ENCODE measurements at regions not wholly inside any gene's neighbourhood (a gene's known extent, or its start where the extent isn't known, plus 50 kb on each side); places are given as distances from the start of the nearest gene placed in this dataset.

GRCh38 chr3:168312984-168313383 lies 217.3 kb upstream of the GOLIM4 start:
- intact Hi-C loops (cut with micrococcal nuclease): no loop called here
- Histone ChIP-seq H3K4me1 (ENCODE audit: control insufficient read depth in 1 of 2, insufficient read depth in 2 of 2, low read length in 2 of 2) (no peaks in the 10 kb centered on the region), H3K79me2 (ENCODE audit: insufficient read depth, low read length) (no peaks in the 10 kb centered on the region), H3K9me2 (ENCODE audit: insufficient read depth) (no peaks in the 10 kb centered on the region), H3K36me3 (ENCODE audit: control insufficient read depth in 1 of 2, insufficient read depth in 2 of 2, low read length in 2 of 2) (no peaks in the 10 kb centered on the region), H3K9ac (ENCODE audit: low read length) (no peak overlapping the region), H2AFZ (ENCODE audit: low read depth, low read length, poor library complexity, severe bottlenecking) (no peak overlapping the region), H4K20me1 (ENCODE audit: insufficient read depth) (no peaks in the 10 kb centered on the region), H3K4me3 (replicated peaks in 1 of 2; ENCODE audit: low read depth in 1 of 2, low read length in 2 of 2) (no peak overlapping the region), H3K4me2 (ENCODE audit: low read length) (no peak overlapping the region), H3K27me3 (ENCODE audit: insufficient read depth, low read length) (no peaks in the 10 kb centered on the region), H3K9me3 (ENCODE audit: control insufficient read depth in 1 of 2, insufficient read depth in 1 of 2, low read depth in 1 of 2, low read length in 2 of 2) (no peaks in the 10 kb centered on the region), H3K27ac (ENCODE audit: low read depth, low read length) (no peak overlapping the region)
- ChIA-PET RAD21 (ENCODE audit: low non-redundant PET in 1 of 2, low total read pairs in 2 of 2, uncharacterized antibody in 2 of 2, unreplicated experiment in 2 of 2) (no interaction called here), CTCF (no interaction called here), POLR2A (no interaction called here)
- TF ChIP-seq YY1 (IDR thresholded peaks at IDR 0.05; ENCODE audit: extremely low read depth, insufficient replicate concordance, low read depth, low read length) (no peak), SIN3A (IDR thresholded peaks at IDR 0.05; ENCODE audit: low read depth) (no peak), POLR2AphosphoS5 (IDR thresholded peaks at IDR 0.05; ENCODE audit: low read depth, low read length) (no peak), ELF1 (IDR thresholded peaks at IDR 0.05; ENCODE audit: borderline replicate concordance, low read depth) (no peak), CBX3 (IDR thresholded peaks at IDR 0.05; ENCODE audit: low read depth) (no peak), EZH2phosphoT487 (IDR thresholded peaks at IDR 0.05; ENCODE audit: borderline replicate concordance) (no peak), RAD21 (IDR thresholded peaks at IDR 0.05; ENCODE audit: low read depth) (no peak), SP1 (IDR thresholded peaks at IDR 0.05; ENCODE audit: low read depth) (no peak), SRF (IDR thresholded peaks at IDR 0.05; ENCODE audit: low read depth) (no peak), ZFX (IDR thresholded peaks at IDR 0.05) (no peak), TCF7L2 (IDR thresholded peaks at IDR 0.05; ENCODE audit: borderline replicate concordance, extremely low read depth, insufficient read depth, insufficient read length) (no peak), CEBPB (IDR thresholded peaks at IDR 0.05; ENCODE audit: low read depth) (no peak)
- TF ChIP-seq, protein P1, sequence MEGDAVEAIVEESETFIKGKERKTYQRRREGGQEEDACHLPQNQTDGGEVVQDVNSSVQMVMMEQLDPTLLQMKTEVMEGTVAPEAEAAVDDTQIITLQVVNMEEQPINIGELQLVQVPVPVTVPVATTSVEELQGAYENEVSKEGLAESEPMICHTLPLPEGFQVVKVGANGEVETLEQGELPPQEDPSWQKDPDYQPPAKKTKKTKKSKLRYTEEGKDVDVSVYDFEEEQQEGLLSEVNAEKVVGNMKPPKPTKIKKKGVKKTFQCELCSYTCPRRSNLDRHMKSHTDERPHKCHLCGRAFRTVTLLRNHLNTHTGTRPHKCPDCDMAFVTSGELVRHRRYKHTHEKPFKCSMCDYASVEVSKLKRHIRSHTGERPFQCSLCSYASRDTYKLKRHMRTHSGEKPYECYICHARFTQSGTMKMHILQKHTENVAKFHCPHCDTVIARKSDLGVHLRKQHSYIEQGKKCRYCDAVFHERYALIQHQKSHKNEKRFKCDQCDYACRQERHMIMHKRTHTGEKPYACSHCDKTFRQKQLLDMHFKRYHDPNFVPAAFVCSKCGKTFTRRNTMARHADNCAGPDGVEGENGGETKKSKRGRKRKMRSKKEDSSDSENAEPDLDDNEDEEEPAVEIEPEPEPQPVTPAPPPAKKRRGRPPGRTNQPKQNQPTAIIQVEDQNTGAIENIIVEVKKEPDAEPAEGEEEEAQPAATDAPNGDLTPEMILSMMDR (IDR thresholded peaks at IDR 0.05 in 2 of 3, conservative IDR thresholded peaks at IDR 0.05 in 1 of 3; ENCODE audit: borderline replicate concordance in 1 of 3, insufficient read depth in 1 of 3, low read depth in 2 of 3, low read length in 2 of 3): no peak
- TF ChIP-seq, protein P2, sequence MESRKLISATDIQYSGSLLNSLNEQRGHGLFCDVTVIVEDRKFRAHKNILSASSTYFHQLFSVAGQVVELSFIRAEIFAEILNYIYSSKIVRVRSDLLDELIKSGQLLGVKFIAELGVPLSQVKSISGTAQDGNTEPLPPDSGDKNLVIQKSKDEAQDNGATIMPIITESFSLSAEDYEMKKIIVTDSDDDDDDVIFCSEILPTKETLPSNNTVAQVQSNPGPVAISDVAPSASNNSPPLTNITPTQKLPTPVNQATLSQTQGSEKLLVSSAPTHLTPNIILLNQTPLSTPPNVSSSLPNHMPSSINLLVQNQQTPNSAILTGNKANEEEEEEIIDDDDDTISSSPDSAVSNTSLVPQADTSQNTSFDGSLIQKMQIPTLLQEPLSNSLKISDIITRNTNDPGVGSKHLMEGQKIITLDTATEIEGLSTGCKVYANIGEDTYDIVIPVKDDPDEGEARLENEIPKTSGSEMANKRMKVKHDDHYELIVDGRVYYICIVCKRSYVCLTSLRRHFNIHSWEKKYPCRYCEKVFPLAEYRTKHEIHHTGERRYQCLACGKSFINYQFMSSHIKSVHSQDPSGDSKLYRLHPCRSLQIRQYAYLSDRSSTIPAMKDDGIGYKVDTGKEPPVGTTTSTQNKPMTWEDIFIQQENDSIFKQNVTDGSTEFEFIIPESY (IDR thresholded peaks at IDR 0.05; ENCODE audit: extremely low read depth, insufficient replicate concordance, low read length): no peak
- TF ChIP-seq, protein P3, sequence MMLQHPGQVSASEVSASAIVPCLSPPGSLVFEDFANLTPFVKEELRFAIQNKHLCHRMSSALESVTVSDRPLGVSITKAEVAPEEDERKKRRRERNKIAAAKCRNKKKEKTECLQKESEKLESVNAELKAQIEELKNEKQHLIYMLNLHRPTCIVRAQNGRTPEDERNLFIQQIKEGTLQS (IDR thresholded peaks at IDR 0.05): no peak
- TF ChIP-seq, protein P4, sequence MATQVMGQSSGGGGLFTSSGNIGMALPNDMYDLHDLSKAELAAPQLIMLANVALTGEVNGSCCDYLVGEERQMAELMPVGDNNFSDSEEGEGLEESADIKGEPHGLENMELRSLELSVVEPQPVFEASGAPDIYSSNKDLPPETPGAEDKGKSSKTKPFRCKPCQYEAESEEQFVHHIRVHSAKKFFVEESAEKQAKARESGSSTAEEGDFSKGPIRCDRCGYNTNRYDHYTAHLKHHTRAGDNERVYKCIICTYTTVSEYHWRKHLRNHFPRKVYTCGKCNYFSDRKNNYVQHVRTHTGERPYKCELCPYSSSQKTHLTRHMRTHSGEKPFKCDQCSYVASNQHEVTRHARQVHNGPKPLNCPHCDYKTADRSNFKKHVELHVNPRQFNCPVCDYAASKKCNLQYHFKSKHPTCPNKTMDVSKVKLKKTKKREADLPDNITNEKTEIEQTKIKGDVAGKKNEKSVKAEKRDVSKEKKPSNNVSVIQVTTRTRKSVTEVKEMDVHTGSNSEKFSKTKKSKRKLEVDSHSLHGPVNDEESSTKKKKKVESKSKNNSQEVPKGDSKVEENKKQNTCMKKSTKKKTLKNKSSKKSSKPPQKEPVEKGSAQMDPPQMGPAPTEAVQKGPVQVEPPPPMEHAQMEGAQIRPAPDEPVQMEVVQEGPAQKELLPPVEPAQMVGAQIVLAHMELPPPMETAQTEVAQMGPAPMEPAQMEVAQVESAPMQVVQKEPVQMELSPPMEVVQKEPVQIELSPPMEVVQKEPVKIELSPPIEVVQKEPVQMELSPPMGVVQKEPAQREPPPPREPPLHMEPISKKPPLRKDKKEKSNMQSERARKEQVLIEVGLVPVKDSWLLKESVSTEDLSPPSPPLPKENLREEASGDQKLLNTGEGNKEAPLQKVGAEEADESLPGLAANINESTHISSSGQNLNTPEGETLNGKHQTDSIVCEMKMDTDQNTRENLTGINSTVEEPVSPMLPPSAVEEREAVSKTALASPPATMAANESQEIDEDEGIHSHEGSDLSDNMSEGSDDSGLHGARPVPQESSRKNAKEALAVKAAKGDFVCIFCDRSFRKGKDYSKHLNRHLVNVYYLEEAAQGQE (IDR thresholded peaks at IDR 0.05; ENCODE audit: low read depth): no peak
- DNase-seq (ENCODE audit: low read depth, low spot score) (no peak), ATAC-seq (no peak)
- no TSS peak for BruUV-seq (replicated peaks)
